IPS DF 4.7 (cell line): ENCODE measurements at regions not wholly inside any gene's neighbourhood (a gene's known extent, or its start where the extent isn't known, plus 50 kb on each side); places are given as distances from the start of the nearest gene placed in this dataset.
A peak's percentile ranks its signal among the peaks of the same experiment; 100 is the strongest.
"Not testable (repeated sequence)": the region's sequence is repeated elsewhere in the genome, so short reads cannot be mapped to it uniquely, and the experiment has no call there.

Experiments used
- DNase-seq: peaks from one replicate; pipeline ENCODE4 v3.0.0-alpha.2; 2013; ENCODE audit warnings: low spot score; ENCODE audit errors: extremely low read depth

DNA sequence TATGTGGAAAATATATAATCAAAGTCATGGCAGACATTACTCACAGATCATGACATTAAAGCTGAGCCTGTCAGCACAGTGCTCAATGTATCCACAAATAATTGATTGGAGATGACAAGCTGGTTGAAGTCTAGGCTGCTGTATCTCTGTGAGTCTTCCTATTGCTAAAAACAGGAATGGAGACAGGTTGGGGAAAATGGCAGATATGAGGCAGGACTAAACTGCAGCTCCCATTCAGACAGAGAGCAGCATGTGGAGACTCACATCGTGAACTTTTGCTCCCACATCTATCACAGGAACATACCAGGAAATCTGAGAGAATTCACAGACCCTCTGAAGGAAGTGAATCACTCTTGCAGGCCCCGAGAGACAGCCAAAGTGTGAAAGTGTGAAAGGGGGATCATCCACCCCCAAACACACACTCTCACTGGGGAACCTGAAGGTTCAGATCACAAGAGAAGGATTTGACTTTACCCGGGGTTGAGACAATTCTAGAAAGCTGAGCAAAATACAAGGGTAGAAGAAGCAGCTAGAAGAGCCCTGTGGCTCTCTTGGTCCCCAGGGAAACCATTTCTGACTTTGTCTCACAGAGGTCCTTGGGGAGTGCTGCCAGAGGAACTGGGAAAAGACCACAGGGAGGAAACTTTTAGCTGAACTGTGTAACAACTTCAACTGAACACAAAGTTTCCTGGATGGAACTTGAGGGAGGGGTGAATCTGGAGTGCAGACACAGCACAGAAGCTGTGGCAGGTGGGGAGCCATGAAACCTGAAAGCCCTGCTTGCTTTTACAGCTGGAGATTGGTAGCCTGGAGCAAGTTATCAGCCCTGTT lies 173.4 kb downstream of the S1PR1 start:
- DNase-seq, result no peak

GRCh38 chr1:101420406-101420805 lies 183.6 kb downstream of the S1PR1 start:
- DNase-seq, result no peak

DNA sequence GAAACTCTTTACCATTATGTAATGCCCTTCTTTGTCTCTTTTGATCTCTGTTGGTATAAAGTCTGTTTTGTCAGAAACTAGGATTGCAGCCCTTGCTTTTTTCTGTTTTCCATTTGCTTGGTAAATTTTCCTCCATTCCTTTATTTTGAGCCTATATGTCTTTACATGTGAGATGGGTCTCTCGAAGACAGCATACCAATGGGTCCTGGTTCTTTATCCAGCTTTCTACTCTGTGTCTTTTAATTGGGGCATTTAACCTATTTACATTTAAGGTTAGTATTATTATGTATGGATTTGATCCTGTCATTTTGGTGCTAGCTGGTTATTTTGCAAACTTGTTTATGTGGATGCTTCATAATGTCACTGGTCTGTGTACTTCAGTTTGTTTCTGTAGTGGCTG lies 191.3 kb downstream of the S1PR1 start:
- DNase-seq, result not testable (repeated sequence)

GRCh38 chr1:101428562-101428961 lies 191.7 kb downstream of the S1PR1 start:
- no peak for DNase-seq

DNA sequence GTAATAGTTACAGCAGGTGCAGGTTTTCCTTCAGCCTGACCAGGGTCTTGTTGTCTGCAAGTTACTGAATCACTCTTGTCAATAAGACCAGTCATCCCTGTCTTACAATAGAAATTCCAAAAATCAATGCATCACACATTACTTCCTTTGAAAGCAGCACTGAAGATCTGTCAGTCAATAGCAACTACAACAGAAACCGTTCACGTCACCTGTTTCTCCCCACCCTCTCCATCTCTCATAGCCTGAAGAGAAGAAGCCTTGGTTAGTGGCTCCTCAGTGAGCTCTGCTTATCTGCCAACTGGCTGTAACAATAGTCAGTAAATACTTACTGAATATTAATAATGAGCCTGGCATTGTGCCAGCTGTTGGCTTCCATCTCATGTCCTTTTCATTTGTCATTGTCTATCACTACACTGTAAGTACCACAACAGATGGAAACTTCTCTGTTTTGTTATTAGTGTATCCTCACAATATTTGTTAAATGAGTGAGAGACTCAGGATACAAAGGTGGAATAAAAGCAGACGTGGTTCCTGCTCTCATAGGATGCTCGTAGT lies 195.2 kb downstream of the S1PR1 start:
- no peak for DNase-seq

- no peak for DNase-seq
Measured at GRCh38 chr1:101435831-101436511, 199.2 kb downstream of the S1PR1 start.

GRCh38 chr1:101437800-101438199 lies 201.0 kb downstream of the S1PR1 start:
- DNase-seq, result no peak

DNA sequence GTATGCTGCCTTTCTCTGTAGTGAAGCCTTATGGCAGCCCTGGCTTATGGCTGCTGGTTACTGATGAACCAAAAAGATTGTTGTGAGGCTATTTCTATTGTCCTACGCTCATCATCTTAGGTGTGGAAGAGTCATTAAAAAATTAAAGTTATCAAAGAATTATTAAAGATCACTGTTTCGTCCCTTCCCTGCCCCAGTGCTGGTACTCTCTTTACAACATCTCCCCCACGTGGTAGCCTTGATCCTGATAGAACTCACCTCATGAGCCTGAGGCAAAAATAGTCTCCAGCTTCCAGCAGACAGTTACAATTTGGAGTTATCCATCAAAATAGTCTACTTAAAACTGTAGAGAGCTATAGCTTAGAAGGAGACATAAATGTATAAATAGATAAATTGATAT lies 201.5 kb downstream of the S1PR1 start:
- DNase-seq, result no peak

- no peak for DNase-seq
Measured at GRCh38 chr1:101440485-101440884, 203.7 kb downstream of the S1PR1 start.

DNA sequence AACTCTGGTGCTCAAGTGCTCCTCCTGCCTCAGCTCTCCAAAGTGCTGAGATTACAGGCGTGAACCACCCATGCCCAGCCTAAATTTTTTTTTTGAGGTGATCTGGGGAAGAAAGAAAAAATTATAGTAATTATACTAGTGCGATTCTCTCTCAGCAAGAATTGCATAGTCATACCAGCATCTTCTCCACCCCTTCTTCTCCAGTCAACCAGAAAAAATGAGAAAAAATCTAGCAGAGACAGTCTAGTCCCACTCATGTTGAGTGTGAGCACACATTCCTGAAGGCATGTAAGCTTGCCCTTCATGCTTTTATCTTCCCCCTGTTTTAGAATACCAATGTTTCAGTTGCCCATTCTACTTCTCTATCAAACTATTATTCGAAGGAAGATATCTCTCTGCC lies 207.6 kb downstream of the S1PR1 start:
- no peak for DNase-seq

GRCh38 chr1:101444873-101445618 lies 208.2 kb downstream of the S1PR1 start:
- no peak for DNase-seq

GRCh38 chr1:101448018-101448417 lies 211.2 kb downstream of the S1PR1 start:
- DNase-seq, result no peak

- DNase-seq, result not testable (repeated sequence)
Measured at GRCh38 chr1:101450691-101451090, 213.9 kb downstream of the S1PR1 start.

DNA sequence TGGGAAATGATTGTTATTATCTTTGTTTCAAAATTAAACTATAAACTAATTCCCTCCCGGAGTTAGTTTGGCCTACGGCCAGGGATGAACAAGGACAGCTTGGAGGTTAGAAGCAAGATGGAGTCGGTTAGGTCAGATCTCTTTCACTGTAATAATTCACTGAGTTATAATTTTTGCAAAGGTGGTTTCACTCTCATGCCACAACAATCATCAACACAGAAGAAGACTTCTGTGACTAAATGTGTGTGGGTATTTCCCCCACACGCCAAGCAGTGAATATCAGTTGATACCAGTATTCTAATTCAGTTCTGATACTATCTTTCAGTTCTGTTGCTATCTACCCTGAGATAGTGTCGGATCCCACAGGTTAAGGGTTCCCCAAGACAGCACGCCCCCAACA lies 215.1 kb downstream of the S1PR1 start:
- DNase-seq, result no peak

GRCh38 chr1:101452825-101453224 lies 216.0 kb downstream of the S1PR1 start:
- no peak for DNase-seq

DNA sequence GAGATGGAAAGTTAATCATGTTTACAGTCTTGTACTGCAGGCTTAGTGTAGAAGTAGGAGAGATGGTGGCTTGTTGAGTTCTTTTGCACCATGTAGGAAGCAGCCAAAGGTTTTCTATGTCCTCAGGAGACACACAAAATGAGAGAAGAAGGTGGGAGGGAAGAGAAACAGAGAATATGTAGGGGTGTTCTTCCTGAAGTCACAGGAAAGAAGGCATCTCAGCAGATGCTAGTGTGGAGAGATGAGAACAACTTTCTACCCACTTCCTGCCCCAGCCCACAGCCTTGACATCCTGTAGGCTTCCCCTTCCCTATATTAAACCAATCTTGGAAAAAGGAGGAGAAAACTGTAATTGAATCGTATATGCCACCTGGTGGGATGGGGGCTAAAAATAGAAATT lies 217.0 kb downstream of the S1PR1 start:
- no peak for DNase-seq

DNA sequence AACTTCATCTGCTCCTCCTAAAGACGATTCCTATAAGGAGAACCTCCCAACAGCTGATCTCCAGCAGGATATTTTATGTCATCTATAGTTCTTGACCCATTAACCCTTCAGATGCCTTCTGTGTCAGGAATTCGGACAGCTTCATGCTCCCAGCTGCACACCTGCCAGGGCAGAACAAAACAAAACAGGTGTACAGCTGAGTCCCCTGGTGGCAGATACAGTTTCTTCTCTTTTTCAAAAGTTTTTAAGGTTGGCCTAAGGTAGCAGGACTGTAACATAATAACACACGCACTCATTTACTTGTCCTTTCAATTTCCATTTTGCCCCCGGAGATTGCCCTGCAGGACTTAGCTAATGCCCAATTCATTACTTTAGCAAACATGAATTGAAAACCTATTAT lies 218.3 kb downstream of the S1PR1 start:
- no peak for DNase-seq

DNA sequence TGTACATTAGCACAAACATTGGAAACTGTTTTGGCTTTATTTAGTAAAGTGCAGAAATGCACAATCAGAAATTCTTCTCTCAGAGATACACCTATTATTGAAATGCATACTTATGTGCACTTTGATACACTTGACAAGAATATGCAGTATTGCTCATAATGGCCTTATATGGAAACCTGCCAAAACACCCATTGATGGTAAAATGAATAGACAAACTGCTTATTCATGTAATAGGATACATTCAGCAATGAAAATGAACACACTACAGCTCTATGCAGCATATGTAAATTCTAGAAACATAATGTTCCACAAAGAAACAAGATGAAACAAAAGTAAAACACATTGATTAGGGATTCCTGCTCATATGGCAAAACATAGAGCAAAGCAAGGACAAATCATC lies 223.9 kb downstream of the S1PR1 start:
- DNase-seq, result no peak

GRCh38 chr1:101463195-101463594 lies 226.4 kb downstream of the S1PR1 start:
- no peak for DNase-seq

GRCh38 chr1:101465941-101466340 lies 229.1 kb downstream of the S1PR1 start:
- DNase-seq, result no peak

DNA sequence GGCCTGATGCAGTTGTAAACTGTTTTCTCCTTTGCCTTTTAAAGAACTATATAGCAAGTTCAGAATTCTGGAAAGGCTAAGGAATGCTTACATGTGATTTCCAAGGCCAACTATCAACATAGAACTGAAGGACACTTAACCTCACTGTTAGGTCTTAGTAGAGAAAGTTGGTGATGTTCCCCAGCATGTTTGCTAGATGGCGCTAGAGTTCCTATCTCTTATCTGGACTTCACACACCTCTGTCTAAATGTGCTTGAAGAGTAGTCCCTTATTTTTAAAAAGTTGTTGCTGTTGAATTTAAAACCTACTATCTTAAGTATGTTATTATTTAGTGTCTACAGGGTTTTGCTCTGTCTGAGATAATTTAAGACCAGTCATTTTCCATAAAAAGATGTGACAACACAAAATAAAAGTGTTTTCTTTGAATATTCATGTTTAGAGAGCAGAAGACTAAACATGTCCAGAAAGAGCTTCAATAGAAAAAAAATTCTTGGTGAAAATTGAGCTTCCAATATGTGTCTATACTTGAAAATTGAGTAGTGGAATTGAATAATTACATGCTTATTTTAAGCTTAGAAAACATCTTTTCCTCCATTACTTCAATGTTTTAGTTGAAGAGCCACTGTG lies 237.3 kb downstream of the S1PR1 start:
- DNase-seq, result peak; percentile 25
